PC-9 (cell line): ENCODE measurements at regions not wholly inside any gene's neighbourhood (a gene's known extent, or its start where the extent isn't known, plus 50 kb on each side); places are given as distances from the start of the nearest gene placed in this dataset.

ENCODE experiments used
- BruUV-seq: library from RNA; stranded (reverse); fragments of 400-500 nt; replicated peaks from 2 replicates; lab custom pipeline; 2021; lab: Mats Ljungman, UMichigan
- CTCF ChIA-PET: fragments of 300-600 bp; sonication (Branson Sonifier 250); formaldehyde crosslinking; loops from one replicate; lab custom pipeline; 2022; ENCODE audit warnings: antibody characterized with exemption; lab: Charles Lee
- POLR2A ChIA-PET: fragments of 300-600 bp; sonication (Branson Sonifier 250); formaldehyde crosslinking; loops from one replicate; lab custom pipeline; 2022; ENCODE audit warnings: antibody characterized with exemption; ENCODE audit not compliant: unreplicated experiment; lab: Charles Lee
- DNase-seq, 2 experiments: peaks; one replicate each; pipeline versions ENCODE4 v3.0.0 to v3.0.0-alpha.2; 2015 to 2022; ENCODE audit warnings: mixed read lengths in 1 of 2
- H2AFZ ChIP-seq: fragments of 200-600 bp; sonication (generic); 2 replicates; pipeline ENCODE4 v1.8.1; 2017; ENCODE audit warnings: antibody characterized with exemption
- H3F3A ChIP-seq: fragments of 200-600 bp; sonication (generic); 2 replicates; pipeline ENCODE4 v1.8.1; 2017; ENCODE audit warnings: antibody characterized with exemption, mild to moderate bottlenecking, low read depth; ENCODE audit not compliant: insufficient read depth
- H3K27ac ChIP-seq: fragments of 200-600 bp; sonication (generic); 2 replicates; pipeline ENCODE4 v1.6.1; 2016; ENCODE audit warnings: mixed run types
- H3K27me3 ChIP-seq: fragments of 200-600 bp; sonication (generic); 2 replicates; pipeline ENCODE4 v1.6.1; 2016; ENCODE audit warnings: low read depth, mixed run types; ENCODE audit not compliant: insufficient read depth
- H3K36me3 ChIP-seq: fragments of 200-600 bp; sonication (generic); 2 replicates; pipeline ENCODE4 v1.6.1; 2016; ENCODE audit warnings: low read depth, mixed run types
- H3K4me1 ChIP-seq: fragments of 200-600 bp; sonication (generic); replicated peaks from 2 replicates; pipeline ENCODE4 v1.6.1; 2016; ENCODE audit warnings: mixed run types; ENCODE audit not compliant: insufficient read depth
- H3K4me2 ChIP-seq: fragments of 200-600 bp; sonication (generic); 2 replicates; pipeline ENCODE4 v1.6.1; 2017; ENCODE audit warnings: mixed run types
- H3K4me3 ChIP-seq: fragments of 200-600 bp; sonication (generic); 2 replicates; pipeline ENCODE4 v1.6.1; 2016; ENCODE audit warnings: mixed run types
- H3K79me2 ChIP-seq: fragments of 200-600 bp; sonication (generic); 2 replicates; pipeline ENCODE4 v1.6.1; 2017; ENCODE audit warnings: low read depth, mixed run types
- H3K9me2 ChIP-seq: fragments of 200-600 bp; sonication (generic); 2 replicates; pipeline ENCODE4 v1.8.1; 2017; ENCODE audit warnings: mild to moderate bottlenecking; ENCODE audit not compliant: insufficient read depth
- H3K9me3 ChIP-seq: fragments of 200-600 bp; sonication (generic); 2 replicates; pipeline ENCODE4 v1.8.1; 2016; ENCODE audit warnings: low read depth; ENCODE audit not compliant: insufficient read depth
- H4K20me1 ChIP-seq: fragments of 200-600 bp; sonication (generic); 2 replicates; pipeline ENCODE4 v1.8.1; 2017; ENCODE audit not compliant: insufficient read depth
- EZH2 ChIP-seq: fragments of 200-600 bp; sonication (generic); IDR thresholded peaks from 2 replicates; pipeline ENCODE4 v1.8.0; 2017; ENCODE audit warnings: antibody characterized with exemption, low read depth
- intact Hi-C: fragments of 100-400 bp; cut with micrococcal nuclease; formaldehyde crosslinking; loops from one replicate; pipeline ENCODE4 v1.10.0; 2022; ENCODE audit not compliant: unreplicated experiment
- TF ChIP-seq, protein P1 (sequence below): fragments of 200-600 bp; sonication (generic); conservative IDR thresholded peaks from 2 replicates; pipeline ENCODE4 v1.6.1; 2017; ENCODE audit warnings: mixed run types, antibody characterized with exemption, mild to moderate bottlenecking, moderate library complexity

DNA sequence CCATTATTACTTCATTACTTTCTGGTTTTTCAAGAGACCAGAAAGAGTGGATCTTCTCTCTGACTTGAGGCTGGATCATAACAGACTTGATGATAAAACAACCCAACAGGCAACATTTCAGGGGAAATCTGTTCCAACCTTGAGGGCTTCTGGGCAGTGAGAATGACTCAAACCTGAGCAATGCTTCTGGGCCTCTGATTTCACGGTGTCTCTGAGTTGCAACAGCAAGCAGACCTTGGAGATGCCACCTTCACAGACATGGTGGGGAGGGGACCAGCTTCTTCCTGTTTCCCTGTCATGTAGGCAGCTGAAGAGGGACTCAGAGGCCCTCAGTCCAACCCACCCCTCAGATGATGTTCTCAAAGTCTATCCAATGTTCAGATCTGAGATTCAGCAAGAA lies 104.0 kb downstream of the ABHD5 start:
- no peaks in the 10 kb centered on the region for H3K9me2 ChIP-seq
- peak overlapping the region; percentile 82 for H3K27ac ChIP-seq
- H3K4me2 ChIP-seq = peak overlapping the region; percentile 52
- H3K36me3 ChIP-seq = no peaks in the 10 kb centered on the region
- ChIA-PET CTCF (interaction anchor here (1.2 kb wide), 1 partner anchor 61 kb away, joined by 3 read pairs; no protein-coding TSS in a partner anchor), POLR2A (no interaction called here)
- intact Hi-C loops = no loop called here
- TF ChIP-seq, protein P1, sequence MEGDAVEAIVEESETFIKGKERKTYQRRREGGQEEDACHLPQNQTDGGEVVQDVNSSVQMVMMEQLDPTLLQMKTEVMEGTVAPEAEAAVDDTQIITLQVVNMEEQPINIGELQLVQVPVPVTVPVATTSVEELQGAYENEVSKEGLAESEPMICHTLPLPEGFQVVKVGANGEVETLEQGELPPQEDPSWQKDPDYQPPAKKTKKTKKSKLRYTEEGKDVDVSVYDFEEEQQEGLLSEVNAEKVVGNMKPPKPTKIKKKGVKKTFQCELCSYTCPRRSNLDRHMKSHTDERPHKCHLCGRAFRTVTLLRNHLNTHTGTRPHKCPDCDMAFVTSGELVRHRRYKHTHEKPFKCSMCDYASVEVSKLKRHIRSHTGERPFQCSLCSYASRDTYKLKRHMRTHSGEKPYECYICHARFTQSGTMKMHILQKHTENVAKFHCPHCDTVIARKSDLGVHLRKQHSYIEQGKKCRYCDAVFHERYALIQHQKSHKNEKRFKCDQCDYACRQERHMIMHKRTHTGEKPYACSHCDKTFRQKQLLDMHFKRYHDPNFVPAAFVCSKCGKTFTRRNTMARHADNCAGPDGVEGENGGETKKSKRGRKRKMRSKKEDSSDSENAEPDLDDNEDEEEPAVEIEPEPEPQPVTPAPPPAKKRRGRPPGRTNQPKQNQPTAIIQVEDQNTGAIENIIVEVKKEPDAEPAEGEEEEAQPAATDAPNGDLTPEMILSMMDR = no peak
- no peak for TF ChIP-seq EZH2
- H4K20me1 ChIP-seq = no peaks in the 10 kb centered on the region
- H3K4me3 ChIP-seq = no peak overlapping the region
- peak overlapping the region; percentile 69; the same call in 1 of the 2 replicates for H2AFZ ChIP-seq
- no peaks in the 10 kb centered on the region for H3K79me2 ChIP-seq
- DNase-seq = peak; percentile 16 to 78
- peaks cover 44% of the 10 kb centered on the region for H3K4me1 ChIP-seq
- no TSS peak for BruUV-seq
- peaks cover 19% of the 10 kb centered on the region for H3F3A ChIP-seq
- H3K9me3 ChIP-seq = no peaks in the 10 kb centered on the region; the same call in 1 of the 2 replicates
- no peaks in the 10 kb centered on the region for H3K27me3 ChIP-seq

DNA sequence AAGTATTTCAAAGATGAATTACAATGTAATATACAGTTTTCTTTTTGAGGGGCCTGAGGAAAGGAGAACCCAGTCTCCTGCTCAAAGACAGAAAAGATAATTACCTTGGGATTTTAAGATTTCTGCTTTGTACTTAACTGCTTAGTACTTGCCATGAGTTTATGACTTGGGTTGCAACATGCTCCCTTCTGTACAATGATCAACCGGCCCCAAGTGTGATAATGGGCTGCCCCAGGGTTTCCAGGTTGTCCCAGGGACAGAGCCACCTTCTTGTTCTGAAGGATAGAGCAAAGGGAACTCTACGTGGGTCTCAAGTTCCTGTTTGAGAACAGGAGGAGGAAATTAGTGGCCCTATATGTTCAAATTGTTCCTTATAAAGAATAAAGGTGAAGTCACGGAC lies 104.8 kb downstream of the ABHD5 start:
- H3K4me2 ChIP-seq = no peak overlapping the region
- no peak for DNase-seq
- H4K20me1 ChIP-seq = no peaks in the 10 kb centered on the region
- no peaks in the 10 kb centered on the region for H3K79me2 ChIP-seq
- POLR2A ChIA-PET = no interaction called here
- H3K36me3 ChIP-seq = no peaks in the 10 kb centered on the region
- CTCF ChIA-PET = no interaction called here
- TF ChIP-seq, protein P1 = no peak
- no peak for TF ChIP-seq EZH2
- no peak overlapping the region for H3K4me3 ChIP-seq
- BruUV-seq = no TSS peak
- no peaks in the 10 kb centered on the region for H3K27me3 ChIP-seq
- intact Hi-C loops = no loop called here
- H3K9me3 ChIP-seq = no peaks in the 10 kb centered on the region; the same call in 1 of the 2 replicates
- no peak overlapping the region for H2AFZ ChIP-seq
- H3K27ac ChIP-seq = peak overlapping the region; percentile 82; the same call in 1 of the 2 replicates
- H3K4me1 ChIP-seq = peaks cover 44% of the 10 kb centered on the region
- peaks cover 19% of the 10 kb centered on the region for H3F3A ChIP-seq
- H3K9me2 ChIP-seq = no peaks in the 10 kb centered on the region

DNA sequence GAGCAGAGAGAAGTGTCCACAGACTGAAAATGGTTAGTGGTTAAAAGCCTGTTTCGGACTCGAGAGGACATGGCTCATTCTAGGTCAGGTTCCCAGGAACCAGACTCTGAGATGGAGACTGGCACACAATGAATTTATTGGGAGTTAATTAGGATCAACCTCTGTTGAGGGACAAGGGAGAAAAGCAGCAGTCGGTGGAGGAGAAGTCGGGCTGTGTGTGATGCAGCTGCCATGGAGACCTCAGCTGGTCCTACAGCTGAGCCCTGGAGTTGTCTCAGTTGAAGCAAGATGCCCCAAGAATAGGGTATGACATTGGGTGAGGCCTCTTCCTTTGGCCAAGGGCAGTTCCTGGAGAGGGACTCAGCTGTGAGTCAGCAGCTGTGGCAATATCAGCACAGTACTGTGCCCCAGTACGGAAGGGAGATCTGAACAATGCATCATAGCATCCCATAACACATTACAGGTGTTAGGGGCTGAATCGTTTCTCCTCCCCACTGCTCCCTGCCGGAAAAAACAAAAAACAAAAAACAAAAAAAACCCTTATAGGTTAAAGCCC lies 105.4 kb downstream of the ABHD5 start:
- H3K27ac ChIP-seq = peak overlapping the region; percentile 52
- no peaks in the 10 kb centered on the region for H3K79me2 ChIP-seq
- no peaks in the 10 kb centered on the region for H3K36me3 ChIP-seq
- H3K4me2 ChIP-seq = no peak overlapping the region
- no peaks in the 10 kb centered on the region for H3K27me3 ChIP-seq
- DNase-seq = peak; percentile 19 to 75
- H2AFZ ChIP-seq = no peak overlapping the region
- ChIA-PET CTCF (no interaction called here), POLR2A (no interaction called here)
- H4K20me1 ChIP-seq = no peaks in the 10 kb centered on the region
- H3K4me3 ChIP-seq = no peak overlapping the region
- no peak for TF ChIP-seq EZH2
- TF ChIP-seq, protein P1 = no peak
- intact Hi-C loops = no loop called here
- H3K4me1 ChIP-seq = peaks cover 44% of the 10 kb centered on the region
- H3K9me3 ChIP-seq = no peaks in the 10 kb centered on the region; the same call in 1 of the 2 replicates
- no peaks in the 10 kb centered on the region for H3K9me2 ChIP-seq
- peaks cover 19% of the 10 kb centered on the region for H3F3A ChIP-seq
- BruUV-seq = no TSS peak
